Stomach (tissue), 4 donors: ENCODE measurements at regions not wholly inside any gene's neighbourhood (a gene's known extent, or its start where the extent isn't known, plus 50 kb on each side); places are given as distances from the start of the nearest gene placed in this dataset.

Source experiments
- CTCF ChIP-seq, 7 experiments: fragments of 450-650 bp in 4 of 7; fragments of 200-600 bp in 3 of 7; sonication (generic) in 3 of 7; IDR thresholded peaks; one replicate each; pipeline ENCODE4 v1.5.1; 2016 to 2019; ENCODE audit warnings: antibody characterized with exemption in 7 of 7, control low read depth in 2 of 7, mild to moderate bottlenecking in 1 of 7
- EP300 ChIP-seq: sonication (generic); formaldehyde crosslinking; IDR thresholded peaks from one replicate; pipeline ENCODE4 v1.6.1; 2017; ENCODE audit warnings: antibody characterized with exemption

- no peak for TF ChIP-seq CTCF (IDR thresholded peaks at IDR 0.05)
- TF ChIP-seq EP300: no peak
Observed at GRCh38 chr3:146818866-146819265, 213.7 kb upstream of the PLSCR5 start.
